Thyroid gland (tissue), 4 donors: ENCODE measurements at regions not wholly inside any gene's neighbourhood (a gene's known extent, or its start where the extent isn't known, plus 50 kb on each side); places are given as distances from the start of the nearest gene placed in this dataset.

Experiments
- POLR2A ChIP-seq, 2 donors: fragments of 450-650 bp; IDR thresholded peaks; one replicate each; pipeline ENCODE4 v1.6.1; 2017; ENCODE audit warnings: antibody characterized with exemption in 2 of 2, mild to moderate bottlenecking in 2 of 2, moderate library complexity in 1 of 2
- TF ChIP-seq, protein P1 (sequence below), 6 experiments: fragments of 200-600 bp in 3 of 6; fragments of 450-650 bp in 3 of 6; sonication (generic) in 3 of 6; IDR thresholded peaks; one replicate each; pipeline ENCODE4 v1.5.1; 2016 to 2019; ENCODE audit warnings: antibody characterized with exemption in 6 of 6, mild to moderate bottlenecking in 2 of 6, inconsistent platforms in 1 of 6, moderate library complexity in 1 of 6

GRCh38 chr3:10601151-10601856 lies 95.9 kb upstream of the ATP2B2 start:
- TF ChIP-seq, protein P1, sequence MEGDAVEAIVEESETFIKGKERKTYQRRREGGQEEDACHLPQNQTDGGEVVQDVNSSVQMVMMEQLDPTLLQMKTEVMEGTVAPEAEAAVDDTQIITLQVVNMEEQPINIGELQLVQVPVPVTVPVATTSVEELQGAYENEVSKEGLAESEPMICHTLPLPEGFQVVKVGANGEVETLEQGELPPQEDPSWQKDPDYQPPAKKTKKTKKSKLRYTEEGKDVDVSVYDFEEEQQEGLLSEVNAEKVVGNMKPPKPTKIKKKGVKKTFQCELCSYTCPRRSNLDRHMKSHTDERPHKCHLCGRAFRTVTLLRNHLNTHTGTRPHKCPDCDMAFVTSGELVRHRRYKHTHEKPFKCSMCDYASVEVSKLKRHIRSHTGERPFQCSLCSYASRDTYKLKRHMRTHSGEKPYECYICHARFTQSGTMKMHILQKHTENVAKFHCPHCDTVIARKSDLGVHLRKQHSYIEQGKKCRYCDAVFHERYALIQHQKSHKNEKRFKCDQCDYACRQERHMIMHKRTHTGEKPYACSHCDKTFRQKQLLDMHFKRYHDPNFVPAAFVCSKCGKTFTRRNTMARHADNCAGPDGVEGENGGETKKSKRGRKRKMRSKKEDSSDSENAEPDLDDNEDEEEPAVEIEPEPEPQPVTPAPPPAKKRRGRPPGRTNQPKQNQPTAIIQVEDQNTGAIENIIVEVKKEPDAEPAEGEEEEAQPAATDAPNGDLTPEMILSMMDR (IDR thresholded peaks at IDR 0.05), result no peak
- no peak for TF ChIP-seq POLR2A (IDR thresholded peaks at IDR 0.05)
